ENCODE measurements at regions not wholly inside any gene's neighbourhood (a gene's known extent, or its start where the extent isn't known, plus 50 kb on each side); places are given as distances from the start of the nearest gene placed in this dataset.

DNA sequence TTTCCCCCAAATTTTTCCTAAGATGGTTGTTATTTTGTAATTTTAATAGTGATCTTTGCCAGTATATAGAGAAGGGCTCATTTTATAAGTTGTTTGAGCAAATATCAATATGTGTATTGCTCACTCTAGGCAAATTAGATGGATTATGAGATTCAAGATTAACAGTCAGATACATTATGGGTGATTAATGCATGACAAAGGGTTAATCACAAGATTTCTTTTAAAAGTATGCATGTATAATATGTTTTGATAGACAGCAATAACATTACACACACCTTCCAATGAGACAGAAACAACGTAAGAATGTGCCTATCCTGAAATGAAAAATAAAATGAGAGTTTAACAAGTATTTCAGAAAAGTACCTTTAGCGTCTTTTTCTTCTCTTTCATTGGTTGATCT, 547.6 kb upstream of the AGTR1 start:
- peaks cover 5% of the 10 kb centered on the region; the same call in 1 of the 2 replicates for H3K36me3 ChIP-seq (ENCODE audit: insufficient read depth)
- no peak overlapping the region for H3K4me3 ChIP-seq
- no peaks in the 10 kb centered on the region for H3F3A ChIP-seq (replicated peaks; ENCODE audit: low read depth)
- H3K27ac ChIP-seq (ENCODE audit: low read depth) = no peak overlapping the region
- no peaks in the 10 kb centered on the region for H3K9me2 ChIP-seq (ENCODE audit: insufficient read depth)
- peaks cover 9% of the 10 kb centered on the region; the same call in 1 of the 2 replicates for H3K4me1 ChIP-seq (ENCODE audit: insufficient read depth)
- H3K79me2 ChIP-seq (replicated peaks; ENCODE audit: insufficient read depth) = no peaks in the 10 kb centered on the region
- ATAC-seq = no peak
- no peak for TF ChIP-seq POLR2AphosphoS5 (IDR thresholded peaks at IDR 0.05; ENCODE audit: low read depth)
- H3K27me3 ChIP-seq (ENCODE audit: insufficient read depth) = no peaks in the 10 kb centered on the region
- no peaks in the 10 kb centered on the region for H4K20me1 ChIP-seq (replicated peaks; ENCODE audit: insufficient read depth)
- Mint-ChIP-seq H3K9me3 (peaks cover 29% of the 10 kb centered on the region), H3K27me3 (ENCODE audit: insufficient read depth, low read depth, poor library complexity) (peaks cover 5% of the 10 kb centered on the region), H3K27ac (peak overlapping the region; percentile 85), H3K4me1 (peaks cover 16% of the 10 kb centered on the region), H3K4me3 (no peak overlapping the region), H3K36me3 (ENCODE audit: low read depth) (peaks cover 29% of the 10 kb centered on the region)
- H2AFZ ChIP-seq = no peak overlapping the region
- no peak for DNase-seq (ENCODE audit: low spot score)
- H3K4me2 ChIP-seq = no peak overlapping the region

DNA sequence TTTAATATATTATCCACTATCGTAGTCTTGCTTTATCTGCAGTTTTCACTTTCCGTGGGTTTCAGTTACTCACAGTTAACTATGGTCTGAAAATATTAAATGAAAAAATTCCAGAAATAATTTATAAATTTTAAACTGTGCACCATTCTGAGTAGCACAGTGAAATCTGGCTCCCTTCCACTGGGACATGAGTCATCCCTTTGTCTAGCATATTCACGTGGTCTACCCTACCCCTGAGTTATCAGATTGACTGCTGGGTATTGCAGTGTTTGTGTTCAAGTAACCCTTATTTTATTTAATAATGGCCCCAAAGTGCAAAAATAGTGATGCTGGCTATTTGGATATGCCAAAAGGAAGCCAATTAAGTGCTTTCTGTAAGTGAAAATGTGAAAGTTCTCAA, 539.5 kb upstream of the AGTR1 start:
- Histone ChIP-seq H3K79me2 (replicated peaks; ENCODE audit: insufficient read depth) (no peaks in the 10 kb centered on the region), H4K20me1 (replicated peaks; ENCODE audit: insufficient read depth) (no peaks in the 10 kb centered on the region), H3K27ac (ENCODE audit: low read depth) (no peak overlapping the region), H3K36me3 (ENCODE audit: insufficient read depth) (no peaks in the 10 kb centered on the region), H3K9me2 (ENCODE audit: insufficient read depth) (0 out of 2 replicates have a peak, but pooled peaks cover 7% of the 10 kb centered on the region), H3K4me3 (no peak overlapping the region), H3K4me1 (ENCODE audit: insufficient read depth) (no peaks in the 10 kb centered on the region), H3F3A (replicated peaks; ENCODE audit: low read depth) (no peaks in the 10 kb centered on the region), H2AFZ (no peak overlapping the region), H3K27me3 (ENCODE audit: insufficient read depth) (no peaks in the 10 kb centered on the region), H3K4me2 (no peak overlapping the region)
- DNase-seq (ENCODE audit: low spot score) (no peak), ATAC-seq (no peak)
- Mint-ChIP-seq H3K27me3 (ENCODE audit: insufficient read depth, low read depth, poor library complexity) (peaks cover 2% of the 10 kb centered on the region), H3K4me1 (peaks cover 7% of the 10 kb centered on the region; the same call in 1 of the 3 replicates), H3K36me3 (ENCODE audit: low read depth) (peaks cover 17% of the 10 kb centered on the region; the same call in 2 of the 3 replicates), H3K4me3 (no peak overlapping the region), H3K27ac (no peak overlapping the region), H3K9me3 (peaks cover 14% of the 10 kb centered on the region)
- TF ChIP-seq EZH2 (IDR thresholded peaks at IDR 0.05; ENCODE audit: low read depth, unreplicated experiment) = no peak
- no peak for TF ChIP-seq EZH2phosphoT487 (IDR thresholded peaks at IDR 0.05; ENCODE audit: unreplicated experiment)
- TF ChIP-seq NANOG (IDR thresholded peaks at IDR 0.05; ENCODE audit: borderline replicate concordance) = no peak
- TF ChIP-seq CREB1 (CRISPR knock-in tag; IDR thresholded peaks at IDR 0.05; ENCODE audit: low read depth) = no peak
- no peak for TF ChIP-seq ZNF114 (CRISPR knock-in tag; IDR thresholded peaks at IDR 0.05)
- TF ChIP-seq, protein P1, sequence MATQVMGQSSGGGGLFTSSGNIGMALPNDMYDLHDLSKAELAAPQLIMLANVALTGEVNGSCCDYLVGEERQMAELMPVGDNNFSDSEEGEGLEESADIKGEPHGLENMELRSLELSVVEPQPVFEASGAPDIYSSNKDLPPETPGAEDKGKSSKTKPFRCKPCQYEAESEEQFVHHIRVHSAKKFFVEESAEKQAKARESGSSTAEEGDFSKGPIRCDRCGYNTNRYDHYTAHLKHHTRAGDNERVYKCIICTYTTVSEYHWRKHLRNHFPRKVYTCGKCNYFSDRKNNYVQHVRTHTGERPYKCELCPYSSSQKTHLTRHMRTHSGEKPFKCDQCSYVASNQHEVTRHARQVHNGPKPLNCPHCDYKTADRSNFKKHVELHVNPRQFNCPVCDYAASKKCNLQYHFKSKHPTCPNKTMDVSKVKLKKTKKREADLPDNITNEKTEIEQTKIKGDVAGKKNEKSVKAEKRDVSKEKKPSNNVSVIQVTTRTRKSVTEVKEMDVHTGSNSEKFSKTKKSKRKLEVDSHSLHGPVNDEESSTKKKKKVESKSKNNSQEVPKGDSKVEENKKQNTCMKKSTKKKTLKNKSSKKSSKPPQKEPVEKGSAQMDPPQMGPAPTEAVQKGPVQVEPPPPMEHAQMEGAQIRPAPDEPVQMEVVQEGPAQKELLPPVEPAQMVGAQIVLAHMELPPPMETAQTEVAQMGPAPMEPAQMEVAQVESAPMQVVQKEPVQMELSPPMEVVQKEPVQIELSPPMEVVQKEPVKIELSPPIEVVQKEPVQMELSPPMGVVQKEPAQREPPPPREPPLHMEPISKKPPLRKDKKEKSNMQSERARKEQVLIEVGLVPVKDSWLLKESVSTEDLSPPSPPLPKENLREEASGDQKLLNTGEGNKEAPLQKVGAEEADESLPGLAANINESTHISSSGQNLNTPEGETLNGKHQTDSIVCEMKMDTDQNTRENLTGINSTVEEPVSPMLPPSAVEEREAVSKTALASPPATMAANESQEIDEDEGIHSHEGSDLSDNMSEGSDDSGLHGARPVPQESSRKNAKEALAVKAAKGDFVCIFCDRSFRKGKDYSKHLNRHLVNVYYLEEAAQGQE (IDR thresholded peaks at IDR 0.05; ENCODE audit: unreplicated experiment) = no peak
- TF ChIP-seq, protein P2, sequence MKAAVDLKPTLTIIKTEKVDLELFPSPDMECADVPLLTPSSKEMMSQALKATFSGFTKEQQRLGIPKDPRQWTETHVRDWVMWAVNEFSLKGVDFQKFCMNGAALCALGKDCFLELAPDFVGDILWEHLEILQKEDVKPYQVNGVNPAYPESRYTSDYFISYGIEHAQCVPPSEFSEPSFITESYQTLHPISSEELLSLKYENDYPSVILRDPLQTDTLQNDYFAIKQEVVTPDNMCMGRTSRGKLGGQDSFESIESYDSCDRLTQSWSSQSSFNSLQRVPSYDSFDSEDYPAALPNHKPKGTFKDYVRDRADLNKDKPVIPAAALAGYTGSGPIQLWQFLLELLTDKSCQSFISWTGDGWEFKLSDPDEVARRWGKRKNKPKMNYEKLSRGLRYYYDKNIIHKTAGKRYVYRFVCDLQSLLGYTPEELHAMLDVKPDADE (IDR thresholded peaks at IDR 0.05) = no peak
- TF ChIP-seq, protein P3, sequence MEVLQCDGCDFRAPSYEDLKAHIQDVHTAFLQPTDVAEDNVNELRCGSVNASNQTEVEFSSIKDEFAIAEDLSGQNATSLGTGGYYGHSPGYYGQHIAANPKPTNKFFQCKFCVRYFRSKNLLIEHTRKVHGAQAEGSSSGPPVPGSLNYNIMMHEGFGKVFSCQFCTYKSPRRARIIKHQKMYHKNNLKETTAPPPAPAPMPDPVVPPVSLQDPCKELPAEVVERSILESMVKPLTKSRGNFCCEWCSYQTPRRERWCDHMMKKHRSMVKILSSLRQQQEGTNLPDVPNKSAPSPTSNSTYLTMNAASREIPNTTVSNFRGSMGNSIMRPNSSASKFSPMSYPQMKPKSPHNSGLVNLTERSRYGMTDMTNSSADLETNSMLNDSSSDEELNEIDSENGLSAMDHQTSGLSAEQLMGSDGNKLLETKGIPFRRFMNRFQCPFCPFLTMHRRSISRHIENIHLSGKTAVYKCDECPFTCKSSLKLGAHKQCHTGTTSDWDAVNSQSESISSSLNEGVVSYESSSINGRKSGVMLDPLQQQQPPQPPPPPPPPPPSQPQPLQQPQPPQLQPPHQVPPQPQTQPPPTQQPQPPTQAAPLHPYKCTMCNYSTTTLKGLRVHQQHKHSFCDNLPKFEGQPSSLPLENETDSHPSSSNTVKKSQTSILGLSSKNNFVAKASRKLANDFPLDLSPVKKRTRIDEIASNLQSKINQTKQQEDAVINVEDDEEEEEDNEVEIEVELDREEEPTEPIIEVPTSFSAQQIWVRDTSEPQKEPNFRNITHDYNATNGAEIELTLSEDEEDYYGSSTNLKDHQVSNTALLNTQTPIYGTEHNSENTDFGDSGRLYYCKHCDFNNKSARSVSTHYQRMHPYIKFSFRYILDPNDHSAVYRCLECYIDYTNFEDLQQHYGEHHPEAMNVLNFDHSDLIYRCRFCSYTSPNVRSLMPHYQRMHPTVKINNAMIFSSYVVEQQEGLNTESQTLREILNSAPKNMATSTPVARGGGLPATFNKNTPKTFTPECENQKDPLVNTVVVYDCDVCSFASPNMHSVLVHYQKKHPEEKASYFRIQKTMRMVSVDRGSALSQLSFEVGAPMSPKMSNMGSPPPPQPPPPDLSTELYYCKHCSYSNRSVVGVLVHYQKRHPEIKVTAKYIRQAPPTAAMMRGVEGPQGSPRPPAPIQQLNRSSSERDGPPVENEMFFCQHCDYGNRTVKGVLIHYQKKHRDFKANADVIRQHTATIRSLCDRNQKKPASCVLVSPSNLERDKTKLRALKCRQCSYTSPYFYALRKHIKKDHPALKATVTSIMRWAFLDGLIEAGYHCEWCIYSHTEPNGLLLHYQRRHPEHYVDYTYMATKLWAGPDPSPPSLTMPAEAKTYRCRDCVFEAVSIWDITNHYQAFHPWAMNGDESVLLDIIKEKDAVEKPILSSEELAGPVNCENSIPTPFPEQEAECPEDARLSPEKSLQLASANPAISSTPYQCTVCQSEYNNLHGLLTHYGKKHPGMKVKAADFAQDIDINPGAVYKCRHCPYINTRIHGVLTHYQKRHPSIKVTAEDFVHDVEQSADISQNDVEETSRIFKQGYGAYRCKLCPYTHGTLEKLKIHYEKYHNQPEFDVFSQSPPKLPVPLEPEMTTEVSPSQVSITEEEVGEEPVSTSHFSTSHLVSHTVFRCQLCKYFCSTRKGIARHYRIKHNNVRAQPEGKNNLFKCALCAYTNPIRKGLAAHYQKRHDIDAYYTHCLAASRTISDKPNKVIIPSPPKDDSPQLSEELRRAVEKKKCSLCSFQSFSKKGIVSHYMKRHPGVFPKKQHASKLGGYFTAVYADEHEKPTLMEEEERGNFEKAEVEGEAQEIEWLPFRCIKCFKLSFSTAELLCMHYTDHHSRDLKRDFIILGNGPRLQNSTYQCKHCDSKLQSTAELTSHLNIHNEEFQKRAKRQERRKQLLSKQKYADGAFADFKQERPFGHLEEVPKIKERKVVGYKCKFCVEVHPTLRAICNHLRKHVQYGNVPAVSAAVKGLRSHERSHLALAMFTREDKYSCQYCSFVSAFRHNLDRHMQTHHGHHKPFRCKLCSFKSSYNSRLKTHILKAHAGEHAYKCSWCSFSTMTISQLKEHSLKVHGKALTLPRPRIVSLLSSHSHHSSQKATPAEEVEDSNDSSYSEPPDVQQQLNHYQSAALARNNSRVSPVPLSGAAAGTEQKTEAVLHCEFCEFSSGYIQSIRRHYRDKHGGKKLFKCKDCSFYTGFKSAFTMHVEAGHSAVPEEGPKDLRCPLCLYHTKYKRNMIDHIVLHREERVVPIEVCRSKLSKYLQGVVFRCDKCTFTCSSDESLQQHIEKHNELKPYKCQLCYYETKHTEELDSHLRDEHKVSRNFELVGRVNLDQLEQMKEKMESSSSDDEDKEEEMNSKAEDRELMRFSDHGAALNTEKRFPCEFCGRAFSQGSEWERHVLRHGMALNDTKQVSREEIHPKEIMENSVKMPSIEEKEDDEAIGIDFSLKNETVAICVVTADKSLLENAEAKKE (CRISPR knock-in tag; IDR thresholded peaks at IDR 0.05) = no peak
- no peak for TF ChIP-seq JUNB (IDR thresholded peaks at IDR 0.05; ENCODE audit: unreplicated experiment)
- TF ChIP-seq STAT1 (IDR thresholded peaks at IDR 0.05; ENCODE audit: unreplicated experiment) = no peak
- TF ChIP-seq POLR2AphosphoS5 (IDR thresholded peaks at IDR 0.05; ENCODE audit: low read depth) = no peak
- no peak for TF ChIP-seq ZNF331 (CRISPR knock-in tag; IDR thresholded peaks at IDR 0.05; ENCODE audit: low read depth)

All from GM23338 (cell line).